Smooth muscle cell (in vitro differentiated cells): ENCODE measurements at regions not wholly inside any gene's neighbourhood (a gene's known extent, or its start where the extent isn't known, plus 50 kb on each side); places are given as distances from the start of the nearest gene placed in this dataset.

ENCODE experiments used
- DNase-seq: peaks from one replicate; lab custom pipeline; 2025; ENCODE audit not compliant: unreplicated experiment; lab: John Stamatoyannopoulos, UW
- H2AFZ ChIP-seq: fragments of 200-600 bp; sonication (generic); 2 replicates; pipeline ENCODE4 v1.6.0; 2016; ENCODE audit warnings: antibody characterized with exemption, low read depth, mild to moderate bottlenecking
- H3F3A ChIP-seq: fragments of 200-600 bp; sonication (generic); 2 replicates; pipeline ENCODE4 v1.6.0; 2017; ENCODE audit warnings: antibody characterized with exemption, low read depth
- H3K27ac ChIP-seq: fragments of 200-600 bp; sonication (generic); 2 replicates; pipeline ENCODE4 v1.5.1; 2016; ENCODE audit warnings: low read depth, mild to moderate bottlenecking
- H3K27me3 ChIP-seq: fragments of 200-600 bp; sonication (generic); 2 replicates; pipeline ENCODE4 v1.6.1; 2016; ENCODE audit warnings: low read depth, mild to moderate bottlenecking
- H3K36me3 ChIP-seq: fragments of 200-600 bp; sonication (generic); 2 replicates; pipeline ENCODE4 v1.5.1; 2016; ENCODE audit warnings: low read depth
- H3K4me1 ChIP-seq: fragments of 200-600 bp; sonication (generic); 2 replicates; pipeline ENCODE4 v1.5.1; 2016; ENCODE audit warnings: low read depth
- H3K4me2 ChIP-seq: fragments of 200-600 bp; sonication (generic); 2 replicates; pipeline ENCODE4 v1.6.0; 2016; ENCODE audit warnings: mild to moderate bottlenecking
- H3K4me3 ChIP-seq: fragments of 200-600 bp; sonication (generic); 2 replicates; pipeline ENCODE4 v1.5.1; 2016; ENCODE audit warnings: mild to moderate bottlenecking
- H3K79me2 ChIP-seq: fragments of 200-600 bp; sonication (generic); 2 replicates; pipeline ENCODE4 v1.6.0; 2016; ENCODE audit warnings: low read depth, mild to moderate bottlenecking
- H3K9ac ChIP-seq: fragments of 200-600 bp; sonication (generic); 2 replicates; pipeline ENCODE4 v1.6.0; 2016; ENCODE audit warnings: low read depth
- H3K9me3 ChIP-seq: fragments of 200-600 bp; sonication (generic); replicated peaks from 2 replicates; pipeline ENCODE4 v1.5.1; 2016; ENCODE audit warnings: low read depth
- H4K20me1 ChIP-seq: fragments of 200-600 bp; sonication (generic); 2 replicates; pipeline ENCODE4 v1.6.0; 2016; ENCODE audit warnings: low read depth
- WGBS: methylation state at CpG from one replicate; pipeline ENCODE4 v1.1.7; 2016; ENCODE audit warnings: low lambda C conversion rate; 5-methylcytosine and 5-hydroxymethylcytosine counted together
- TF ChIP-seq, protein P1 (sequence below): fragments of 200-600 bp; sonication (generic); IDR thresholded peaks from 2 replicates; pipeline ENCODE4 v1.5.1; 2017; ENCODE audit warnings: borderline replicate concordance, mild to moderate bottlenecking, antibody characterized with exemption; ENCODE audit not compliant: insufficient read depth, poor library complexity, severe bottlenecking

- Histone ChIP-seq H3K9ac (no peak overlapping the region), H3F3A (no peaks in the 10 kb centered on the region), H3K4me3 (no peak overlapping the region), H3K36me3 (no peaks in the 10 kb centered on the region), H3K27me3 (no peaks in the 10 kb centered on the region), H3K9me3 (no peaks in the 10 kb centered on the region), H3K4me2 (no peak overlapping the region), H2AFZ (no peak overlapping the region), H3K4me1 (no peaks in the 10 kb centered on the region), H3K79me2 (no peaks in the 10 kb centered on the region), H3K27ac (no peak overlapping the region), H4K20me1 (no peaks in the 10 kb centered on the region)
- TF ChIP-seq, protein P1, sequence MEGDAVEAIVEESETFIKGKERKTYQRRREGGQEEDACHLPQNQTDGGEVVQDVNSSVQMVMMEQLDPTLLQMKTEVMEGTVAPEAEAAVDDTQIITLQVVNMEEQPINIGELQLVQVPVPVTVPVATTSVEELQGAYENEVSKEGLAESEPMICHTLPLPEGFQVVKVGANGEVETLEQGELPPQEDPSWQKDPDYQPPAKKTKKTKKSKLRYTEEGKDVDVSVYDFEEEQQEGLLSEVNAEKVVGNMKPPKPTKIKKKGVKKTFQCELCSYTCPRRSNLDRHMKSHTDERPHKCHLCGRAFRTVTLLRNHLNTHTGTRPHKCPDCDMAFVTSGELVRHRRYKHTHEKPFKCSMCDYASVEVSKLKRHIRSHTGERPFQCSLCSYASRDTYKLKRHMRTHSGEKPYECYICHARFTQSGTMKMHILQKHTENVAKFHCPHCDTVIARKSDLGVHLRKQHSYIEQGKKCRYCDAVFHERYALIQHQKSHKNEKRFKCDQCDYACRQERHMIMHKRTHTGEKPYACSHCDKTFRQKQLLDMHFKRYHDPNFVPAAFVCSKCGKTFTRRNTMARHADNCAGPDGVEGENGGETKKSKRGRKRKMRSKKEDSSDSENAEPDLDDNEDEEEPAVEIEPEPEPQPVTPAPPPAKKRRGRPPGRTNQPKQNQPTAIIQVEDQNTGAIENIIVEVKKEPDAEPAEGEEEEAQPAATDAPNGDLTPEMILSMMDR = no peak
- no peak for DNase-seq
- 80% methylated on average over 9 of the region's 9 CpGs for WGBS
Observed at GRCh38 chr9:89961616-89962341, 357.0 kb downstream of the GADD45G start.

GRCh38 chr9:89963280-89963679 is 358.5 kb downstream of the GADD45G start:
- Histone ChIP-seq H3K9ac (no peak overlapping the region), H3K27ac (no peak overlapping the region), H3F3A (no peaks in the 10 kb centered on the region), H3K79me2 (no peaks in the 10 kb centered on the region), H3K4me2 (no peak overlapping the region), H2AFZ (no peak overlapping the region), H3K36me3 (no peaks in the 10 kb centered on the region), H3K27me3 (no peaks in the 10 kb centered on the region), H4K20me1 (no peaks in the 10 kb centered on the region), H3K4me3 (no peak overlapping the region), H3K9me3 (no peaks in the 10 kb centered on the region), H3K4me1 (no peaks in the 10 kb centered on the region)
- TF ChIP-seq, protein P1 = no peak
- DNase-seq = no peak
- 82% methylated on average over 3 of the region's 3 CpGs for WGBS

- TF ChIP-seq, protein P1 = no peak
- Histone ChIP-seq H3K4me1 (no peaks in the 10 kb centered on the region), H3K27me3 (no peaks in the 10 kb centered on the region), H4K20me1 (no peaks in the 10 kb centered on the region), H3K9me3 (no peaks in the 10 kb centered on the region), H3K4me3 (no peak overlapping the region), H3F3A (no peaks in the 10 kb centered on the region), H3K36me3 (no peaks in the 10 kb centered on the region), H3K9ac (no peak overlapping the region), H3K4me2 (no peak overlapping the region), H3K79me2 (no peaks in the 10 kb centered on the region), H3K27ac (no peak overlapping the region), H2AFZ (no peak overlapping the region)
- 63% methylated on average over 2 of the region's 2 CpGs for WGBS
- no peak for DNase-seq
Observed at GRCh38 chr9:89967527-89967926, 362.7 kb downstream of the GADD45G start.

GRCh38 chr9:89969156-89969675 is 364.4 kb downstream of the GADD45G start:
- H4K20me1 ChIP-seq = no peaks in the 10 kb centered on the region
- H3K4me1 ChIP-seq = no peaks in the 10 kb centered on the region
- no peaks in the 10 kb centered on the region for H3K27me3 ChIP-seq
- H3K79me2 ChIP-seq = no peaks in the 10 kb centered on the region
- no peak overlapping the region for H3K9ac ChIP-seq
- H2AFZ ChIP-seq = no peak overlapping the region
- 45% methylated on average over 3 of the region's 3 CpGs for whole genome bisulfite sequencing
- DNase-seq = no peak
- no peak overlapping the region for H3K4me2 ChIP-seq
- no peaks in the 10 kb centered on the region for H3K36me3 ChIP-seq
- no peak overlapping the region for H3K4me3 ChIP-seq
- TF ChIP-seq, protein P1 = no peak
- no peaks in the 10 kb centered on the region for H3F3A ChIP-seq
- H3K27ac ChIP-seq = no peak overlapping the region
- H3K9me3 ChIP-seq = no peaks in the 10 kb centered on the region
